ENCODE measurements at regions not wholly inside any gene's neighbourhood (a gene's known extent, or its start where the extent isn't known, plus 50 kb on each side); places are given as distances from the start of the nearest gene placed in this dataset.

GRCh38 chr20:43302936-43303335 lies 113.2 kb upstream of the PTPRT start:
- TF ChIP-seq CTCF (IDR thresholded peaks at IDR 0.05) (no peak), POLR2A (IDR thresholded peaks at IDR 0.05) (no peak), POLR2AphosphoS5 (IDR thresholded peaks at IDR 0.05) (no peak), EP300 (IDR thresholded peaks at IDR 0.05) (no peak)

All from gastroesophageal sphincter (tissue), 3 donors.